ENCODE measurements at regions not wholly inside any gene's neighbourhood (a gene's known extent, or its start where the extent isn't known, plus 50 kb on each side); places are given as distances from the start of the nearest gene placed in this dataset.
"Not testable (repeated sequence)": the region's sequence is repeated elsewhere in the genome, so short reads cannot be mapped to it uniquely, and the experiment has no call there.

GRCh38 chr9:106481013-106481609, 381.9 kb upstream of the ZNF462 start:
- H3K4me3 ChIP-seq (replicated peaks; ENCODE audit: low read depth, low read length), result no peak overlapping the region
- no peak for DNase-seq (ENCODE audit: low read depth)
- no peak for TF ChIP-seq CTCF (IDR thresholded peaks at IDR 0.05; ENCODE audit: low read length, missing control alignments)

- peak; percentile 12 for DNase-seq (ENCODE audit: low read depth)
- no peak overlapping the region for H3K4me3 ChIP-seq (replicated peaks; ENCODE audit: low read depth, low read length)
- no peak for TF ChIP-seq CTCF (IDR thresholded peaks at IDR 0.05; ENCODE audit: low read length, missing control alignments)
These were observed 380.2 kb upstream of the ZNF462 start for GRCh38 chr9:106482733-106483132.

GRCh38 chr9:106486685-106487084, 376.3 kb upstream of the ZNF462 start:
- DNase-seq (ENCODE audit: low read depth), result no peak
- TF ChIP-seq CTCF (IDR thresholded peaks at IDR 0.05; ENCODE audit: low read length, missing control alignments), result no peak
- H3K4me3 ChIP-seq (replicated peaks; ENCODE audit: low read depth, low read length), result no peak overlapping the region

- no peak for TF ChIP-seq CTCF (IDR thresholded peaks at IDR 0.05; ENCODE audit: low read length, missing control alignments)
- no peak overlapping the region for H3K4me3 ChIP-seq (replicated peaks; ENCODE audit: low read depth, low read length)
- no peak for DNase-seq (ENCODE audit: low read depth)
These were observed 375.7 kb upstream of the ZNF462 start for GRCh38 chr9:106487266-106487665.

- DNase-seq (ENCODE audit: low read depth); H3K4me3 ChIP-seq (replicated peaks; ENCODE audit: low read depth, low read length): not testable (repeated sequence)
These were observed 370.8 kb upstream of the ZNF462 start for GRCh38 chr9:106492126-106492525.

GRCh38 chr9:106500171-106500570, 362.8 kb upstream of the ZNF462 start:
- no peak for TF ChIP-seq CTCF (IDR thresholded peaks at IDR 0.05; ENCODE audit: low read length, missing control alignments)
- DNase-seq (ENCODE audit: low read depth), result no peak
- H3K4me3 ChIP-seq (replicated peaks; ENCODE audit: low read depth, low read length), result no peak overlapping the region

- not testable (repeated sequence) for DNase-seq (ENCODE audit: low read depth); H3K4me3 ChIP-seq (replicated peaks; ENCODE audit: low read depth, low read length)
These were observed 361.8 kb upstream of the ZNF462 start for GRCh38 chr9:106501210-106501609.

GRCh38 chr9:106502930-106503329, 360.0 kb upstream of the ZNF462 start:
- no peak overlapping the region for H3K4me3 ChIP-seq (replicated peaks; ENCODE audit: low read depth, low read length)
- no peak for TF ChIP-seq CTCF (IDR thresholded peaks at IDR 0.05; ENCODE audit: low read length, missing control alignments)
- no peak for DNase-seq (ENCODE audit: low read depth)

Data from fibroblast of pulmonary artery (primary cell).